GM12878 (cell line): ENCODE measurements at regions not wholly inside any gene's neighbourhood (a gene's known extent, or its start where the extent isn't known, plus 50 kb on each side); places are given as distances from the start of the nearest gene placed in this dataset.

Experiments
- BCL11A ChIP-seq: IDR thresholded peaks from 2 replicates; pipeline ENCODE4 v1.6.1; 2011; ENCODE audit warnings: low read depth, low read length
- CREB1 ChIP-seq: IDR thresholded peaks from 2 replicates; pipeline ENCODE4 v1.6.1; 2012; ENCODE audit warnings: low read depth, mild to moderate bottlenecking, inconsistent platforms
- CTCF ChIP-seq, 3 experiments: IDR thresholded peaks in 2 of 3; conservative IDR thresholded peaks in 1 of 3; 2 replicates each; pipeline ENCODE4 v1.5.1; 2011; ENCODE audit warnings: low read depth in 3 of 3, low read length in 3 of 3, mild to moderate bottlenecking in 3 of 3, control low read depth in 2 of 3, moderate library complexity in 2 of 3, inconsistent platforms in 1 of 3, mixed read lengths in 1 of 3; ENCODE audit not compliant: control insufficient read depth in 2 of 3, insufficient read depth in 1 of 3; ENCODE audit errors: extremely low read depth in 1 of 3
- EZH2 ChIP-seq: IDR thresholded peaks from 2 replicates; pipeline ENCODE4 v1.6.1; 2012; ENCODE audit warnings: low read depth, mild to moderate bottlenecking, control low read depth, inconsistent platforms, low read length, borderline replicate concordance; ENCODE audit not compliant: control insufficient read depth
- RUNX3 ChIP-seq: IDR thresholded peaks from 2 replicates; pipeline ENCODE4 v1.6.1; 2012; ENCODE audit warnings: low read length, inconsistent platforms
- TARDBP ChIP-seq: IDR thresholded peaks from 2 replicates; pipeline ENCODE4 v1.6.1; 2016; ENCODE audit warnings: borderline replicate concordance
- YY1 ChIP-seq: IDR thresholded peaks from 2 replicates; pipeline ENCODE4 v1.6.1; 2011; ENCODE audit warnings: low read depth, mild to moderate bottlenecking, low read length

- TF ChIP-seq BCL11A: no peak
- no peak for TF ChIP-seq CTCF (IDR thresholded peaks at IDR 0.05 in 2 of 3, conservative IDR thresholded peaks at IDR 0.05 in 1 of 3; ENCODE audit: control insufficient read depth in 2 of 3, extremely low read depth in 1 of 3, insufficient read depth in 1 of 3, low read depth in 3 of 3, low read length in 3 of 3)
- no peak for TF ChIP-seq TARDBP
- no peak for TF ChIP-seq RUNX3
- no peak for TF ChIP-seq EZH2
- no peak for TF ChIP-seq CREB1
- TF ChIP-seq YY1: no peak
These were observed 209.7 kb downstream of the TMX3 start for GRCh38 chr18:68505178-68505574.
